Stimulated activated CD4-positive, alpha-beta T cell treated with anti-CD3 and anti-CD28 coated beads, Interleukin-15, amount 100 ng/mL, for 48 hours (primary cell): ENCODE measurements at regions not wholly inside any gene's neighbourhood (a gene's known extent, or its start where the extent isn't known, plus 50 kb on each side); places are given as distances from the start of the nearest gene placed in this dataset.

Experiments used
- DNase-seq, 2 donors: peaks; one replicate each; pipeline ENCODE4 v3.0.0-alpha.2; 2020; ENCODE audit warnings: low read depth in 2 of 2

DNA sequence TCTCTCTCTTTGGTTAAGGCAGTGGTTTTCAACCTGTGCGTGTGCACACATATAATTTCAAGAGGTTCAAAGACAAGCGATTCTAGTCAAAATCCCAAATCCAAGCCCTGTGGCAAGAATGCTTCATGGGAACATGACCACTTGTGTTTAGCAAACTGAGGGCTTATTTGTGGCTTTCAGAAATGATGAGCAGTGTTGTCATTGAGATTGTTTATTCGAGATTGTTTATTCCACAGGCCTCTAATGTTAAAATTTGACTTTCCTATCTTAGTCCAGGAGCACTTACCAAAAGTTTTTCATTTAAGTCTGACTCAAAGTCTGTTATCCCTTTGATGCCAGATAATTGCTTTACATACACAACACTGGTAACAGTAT is 111.1 kb upstream of the ELL2 start:
- DNase-seq, result no peak

DNA sequence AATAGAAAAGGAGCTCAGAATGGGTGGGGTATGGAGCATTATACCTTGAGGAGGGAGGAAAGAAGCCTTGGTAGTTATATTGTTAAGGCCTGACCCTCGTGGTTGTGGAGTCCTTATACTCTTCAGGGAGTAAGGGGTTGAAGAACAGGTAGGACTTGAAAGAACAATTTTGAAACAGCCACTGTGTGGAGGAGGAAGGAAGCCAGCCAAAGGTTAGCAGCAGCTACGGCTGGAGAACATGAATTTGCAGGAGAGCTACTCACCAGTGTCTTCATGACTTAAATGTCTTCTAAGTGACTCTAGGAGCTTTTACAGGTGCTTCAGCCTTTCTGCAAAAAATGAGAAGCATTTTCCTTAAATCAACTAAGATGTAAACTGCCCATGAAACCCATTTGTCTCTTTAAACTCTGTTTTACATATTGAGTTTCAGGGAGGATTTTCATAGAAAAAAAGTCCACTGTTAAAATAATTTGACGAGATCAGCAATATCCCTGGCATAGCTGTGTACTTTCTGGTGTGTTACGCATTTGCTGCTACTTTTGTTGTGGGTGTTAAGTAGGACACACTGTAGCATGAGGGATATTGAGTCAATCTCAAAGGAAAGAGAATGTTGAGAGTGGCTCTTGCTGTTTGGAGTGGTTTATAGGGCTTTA is 110.6 kb upstream of the ELL2 start:
- DNase-seq, result no peak

DNA sequence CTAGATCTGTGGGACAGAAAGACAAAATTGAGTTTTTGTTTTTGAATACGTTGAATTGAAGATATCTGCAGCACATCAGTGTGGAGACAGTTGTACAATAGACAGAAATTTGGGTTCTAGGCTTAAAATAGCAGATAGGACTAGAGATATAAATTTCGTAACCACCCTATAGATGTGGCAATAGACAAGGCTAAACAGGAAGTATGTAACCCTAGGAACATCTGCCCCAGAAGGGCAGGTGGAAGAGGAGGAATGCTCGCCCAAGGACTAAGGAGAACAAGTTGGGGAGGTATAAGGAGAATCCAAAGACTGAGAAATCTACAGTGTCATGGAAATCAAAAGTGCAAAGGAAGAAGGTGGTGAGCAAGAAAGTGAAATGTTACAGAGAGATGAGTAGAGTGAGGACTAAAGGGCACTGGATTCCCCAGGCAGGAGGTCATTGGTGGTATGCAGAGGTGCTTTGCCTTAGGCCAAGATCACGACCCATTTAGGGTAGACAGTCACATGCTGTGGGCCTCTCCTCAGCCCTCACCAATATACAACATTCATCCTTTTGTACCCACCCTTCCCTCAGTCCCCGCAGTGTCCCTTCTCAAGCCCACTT is 109.1 kb upstream of the ELL2 start:
- DNase-seq, result no peak

DNA sequence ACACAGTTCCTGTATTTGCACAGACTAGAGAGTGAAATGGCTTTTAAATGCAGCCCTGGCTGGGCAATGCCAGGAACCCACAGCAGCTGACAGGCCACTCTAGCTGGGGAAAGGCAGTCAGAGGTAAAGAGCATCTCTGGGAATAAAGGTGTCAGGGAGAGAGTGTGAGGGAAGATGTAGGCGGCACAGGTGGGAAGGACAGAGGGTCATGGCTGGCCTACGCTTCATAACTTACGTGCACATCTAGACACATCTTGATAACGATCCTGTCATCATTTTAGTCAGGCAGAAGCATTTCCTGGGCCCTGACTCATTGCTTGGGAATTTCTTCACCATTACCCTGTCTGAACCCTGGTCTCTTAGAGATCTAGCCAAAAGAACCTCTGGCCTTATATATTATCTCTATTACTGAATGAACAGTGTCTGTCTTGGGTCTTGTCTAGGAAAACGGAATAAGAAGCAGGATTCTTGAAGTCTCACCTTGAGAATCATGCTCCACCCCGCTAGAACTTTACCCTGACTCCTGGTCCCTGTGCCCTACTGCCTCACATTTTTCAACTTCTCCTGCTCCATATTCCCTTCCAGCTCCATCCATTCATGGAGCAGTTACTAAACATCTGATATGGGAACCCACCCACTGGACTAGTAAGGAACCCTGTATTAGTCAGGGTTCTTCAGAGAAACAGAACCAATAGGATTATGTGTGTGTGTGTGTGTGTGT is 106.4 kb upstream of the ELL2 start:
- no peak for DNase-seq

GRCh38 chr5:96067251-96067650 is 105.6 kb upstream of the ELL2 start:
- DNase-seq, result no peak

DNA sequence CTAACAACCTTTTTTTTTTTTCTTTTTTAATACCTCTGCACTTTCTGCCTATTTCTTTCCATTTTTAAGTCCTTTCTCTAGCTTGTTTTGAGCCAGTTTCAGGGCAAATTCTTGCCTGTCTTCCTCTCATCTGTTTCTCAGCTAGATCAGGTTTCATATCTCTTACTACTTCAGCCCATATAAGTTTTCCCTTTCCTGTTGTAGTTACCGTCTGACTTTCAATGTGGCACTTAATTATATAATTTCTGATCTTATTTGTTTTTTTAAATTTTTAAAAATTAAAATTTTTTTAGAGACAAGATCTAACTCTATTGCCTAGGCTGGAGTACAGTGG is 104.7 kb upstream of the ELL2 start:
- no peak for DNase-seq

DNA sequence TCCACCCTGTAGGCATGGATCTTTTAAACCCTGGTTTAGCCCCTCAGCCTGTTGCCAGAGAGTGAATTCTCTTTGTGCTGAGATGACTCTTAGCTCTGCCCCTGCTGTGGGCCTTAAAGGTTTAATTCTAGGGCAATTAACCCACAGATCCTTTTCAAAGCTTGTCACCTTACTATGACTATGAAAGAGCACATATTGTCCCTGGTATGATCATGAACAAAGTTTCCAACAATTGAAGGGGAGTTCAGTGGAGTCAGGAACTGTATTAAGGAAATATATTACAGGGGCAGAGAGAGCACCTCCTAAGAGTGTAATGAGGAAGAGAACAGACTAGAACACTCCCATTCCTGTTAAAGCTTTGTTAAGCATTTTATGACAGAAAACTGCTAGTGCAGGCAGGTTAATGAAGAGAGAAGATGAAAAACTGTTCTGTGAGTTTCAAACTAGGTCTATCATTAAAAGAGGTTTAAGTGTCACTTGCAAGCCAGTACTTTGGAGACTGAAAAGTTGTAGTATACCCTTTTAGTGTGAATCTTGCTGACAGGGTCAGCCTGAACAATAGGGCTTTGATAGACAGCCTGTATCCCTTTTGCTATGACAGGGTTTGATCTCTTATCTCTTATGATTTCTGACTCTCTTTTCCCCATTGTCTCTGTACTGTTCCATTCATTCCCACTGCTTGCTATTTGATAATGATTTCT is 104.2 kb upstream of the ELL2 start:
- DNase-seq, result no peak

- no peak for DNase-seq
Observed at GRCh38 chr5:96064877-96065276, 103.2 kb upstream of the ELL2 start.

- DNase-seq, result no peak
Observed at GRCh38 chr5:96062836-96063235, 101.2 kb upstream of the ELL2 start.

DNA sequence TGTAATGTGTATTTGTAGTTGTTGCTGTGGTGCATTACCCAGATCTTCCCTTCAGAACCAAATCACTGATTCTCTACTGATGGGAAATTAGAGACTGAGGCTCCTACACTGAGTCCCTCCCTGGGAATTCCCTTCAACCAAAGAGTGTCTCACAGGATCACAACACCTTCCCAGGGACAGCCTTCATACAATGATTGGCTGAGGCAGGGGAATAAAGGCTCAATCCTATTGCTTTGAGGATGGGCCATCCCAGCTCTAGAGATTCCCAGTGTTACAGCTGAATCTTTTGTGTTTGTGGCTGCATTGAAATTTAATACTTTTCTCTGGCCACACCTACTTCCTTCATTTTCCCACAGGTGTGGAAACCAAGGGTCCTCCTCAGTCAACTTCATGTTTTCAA is 96.4 kb upstream of the ELL2 start:
- no peak for DNase-seq

DNA sequence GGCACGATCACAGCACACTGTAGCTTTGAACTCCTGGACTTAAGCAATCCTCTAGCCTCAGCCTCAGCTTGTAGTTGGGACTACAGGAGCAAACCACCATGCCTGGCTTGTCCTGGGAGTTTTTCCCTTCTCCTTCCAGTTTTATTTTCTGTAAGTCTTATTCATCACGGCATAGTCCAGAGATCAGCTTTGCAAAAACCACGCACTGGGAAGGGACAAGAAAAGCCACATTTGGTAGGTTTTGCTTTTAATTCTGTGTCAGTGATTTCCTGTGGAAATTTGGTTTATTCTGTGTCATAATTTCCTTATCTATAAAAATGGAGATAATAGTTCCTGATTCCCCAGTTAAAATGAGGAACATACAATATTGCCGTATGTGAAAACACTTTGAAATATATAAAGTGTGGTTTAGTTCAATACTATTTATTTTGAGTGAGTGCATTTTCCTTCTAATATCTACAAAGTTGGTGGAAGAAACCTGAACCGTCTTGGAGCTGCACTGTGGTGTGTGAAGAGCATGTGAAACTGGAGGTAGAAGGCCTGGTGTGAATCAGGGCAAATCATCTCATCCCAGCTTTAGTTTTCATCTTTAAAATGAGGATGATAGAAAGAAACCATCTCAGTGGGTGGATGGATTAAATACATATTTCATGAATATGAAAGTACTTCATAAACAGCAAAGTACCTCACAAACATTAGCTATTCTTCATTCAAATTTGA is 92.8 kb upstream of the ELL2 start:
- DNase-seq, result no peak

DNA sequence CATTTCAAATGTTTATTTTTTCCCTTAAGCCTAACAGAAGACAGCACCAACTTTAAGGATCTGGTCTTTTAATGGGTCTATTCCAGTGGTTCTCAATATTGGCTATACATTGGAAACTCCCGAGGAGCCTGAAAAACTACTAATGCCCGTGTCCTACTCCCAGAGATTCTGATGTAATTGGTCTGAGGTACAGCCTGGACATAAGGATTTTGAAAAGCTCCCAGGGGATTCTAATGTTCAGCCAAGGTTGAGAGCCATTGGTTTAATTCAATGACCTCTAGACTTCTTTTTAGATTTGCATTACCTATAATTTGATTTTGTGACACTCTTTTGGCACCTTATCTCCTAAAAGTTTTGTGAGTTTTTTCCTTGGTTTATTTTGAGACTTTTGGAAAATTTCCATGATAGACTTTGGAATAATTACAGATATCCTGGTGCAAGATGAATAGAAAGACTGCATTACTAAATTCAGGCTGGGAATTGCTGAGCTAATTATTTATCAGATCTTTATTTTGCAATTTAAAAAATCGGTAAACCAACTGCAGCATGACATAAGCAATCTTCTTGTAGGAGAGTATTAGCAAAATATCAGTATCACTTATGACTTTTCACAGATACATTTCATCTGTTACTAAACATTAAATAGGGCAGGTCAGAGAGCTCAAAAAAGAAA is 91.5 kb upstream of the ELL2 start:
- no peak for DNase-seq

- DNase-seq, result no peak
Observed at GRCh38 chr5:96052374-96052773, 90.7 kb upstream of the ELL2 start.

GRCh38 chr5:96051401-96051830 is 89.8 kb upstream of the ELL2 start:
- DNase-seq, result no peak

- DNase-seq, result no peak
Observed at GRCh38 chr5:96050273-96050880, 88.7 kb upstream of the ELL2 start.

DNA sequence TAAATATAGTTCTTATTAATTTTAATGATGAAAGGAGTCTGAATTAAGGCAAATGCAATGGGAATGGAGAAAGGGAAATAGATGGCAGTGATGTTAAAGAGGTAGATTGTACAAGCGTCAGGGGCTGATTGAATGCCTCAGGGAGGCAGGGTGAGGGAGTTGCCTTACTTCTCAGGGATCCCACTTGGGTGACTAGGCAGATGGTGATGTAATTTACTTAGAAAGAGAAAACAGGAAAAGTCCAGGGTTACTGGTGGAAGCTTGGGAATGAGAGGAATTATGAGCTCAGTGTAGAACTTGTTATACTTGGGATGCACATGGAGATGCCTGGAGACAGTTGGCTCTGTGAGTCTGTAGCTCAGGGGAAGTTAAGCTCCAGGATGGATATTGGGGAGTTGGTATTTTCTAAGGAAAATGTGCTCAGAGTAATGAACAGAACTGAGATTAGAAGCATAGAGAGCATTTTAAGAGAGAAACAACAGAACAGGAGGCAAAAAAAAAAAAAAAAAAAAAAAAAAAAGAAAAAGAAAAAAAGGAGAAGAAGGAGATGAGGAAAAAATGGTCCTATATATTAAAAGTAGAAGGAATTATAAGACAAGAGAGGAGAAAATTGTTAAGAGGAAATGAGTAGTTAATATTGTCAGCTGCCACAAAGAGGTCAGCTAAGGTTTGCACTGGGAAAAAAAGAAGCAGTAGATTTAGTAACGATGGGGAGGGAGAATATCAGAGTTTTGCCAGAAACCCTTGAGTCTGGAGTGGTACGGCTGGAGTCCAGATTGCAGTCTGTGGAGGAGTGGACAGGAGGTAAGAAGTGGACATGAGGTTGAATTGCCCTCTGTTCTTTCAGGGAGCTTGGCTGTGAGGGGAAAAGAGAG is 88.0 kb upstream of the ELL2 start:
- no peak for DNase-seq

DNA sequence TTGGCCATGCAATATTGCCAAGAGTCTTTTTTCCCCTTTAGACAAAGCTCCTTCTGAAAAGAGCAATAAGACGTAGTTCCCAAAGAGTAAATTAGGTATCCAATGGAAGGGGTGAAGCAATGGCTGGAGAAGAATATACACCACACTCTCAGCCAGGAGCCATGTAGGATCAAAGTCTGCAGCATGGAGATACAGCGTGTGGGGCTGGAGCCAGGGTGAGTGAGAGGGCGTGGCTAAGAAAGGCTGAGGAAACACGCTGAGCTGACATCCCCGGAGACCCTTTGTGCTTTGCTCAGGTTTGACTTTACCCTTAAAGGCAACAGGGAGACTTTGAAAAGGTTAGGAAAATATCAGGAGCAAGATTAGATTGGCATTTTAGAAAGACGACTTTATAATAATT is 87.1 kb upstream of the ELL2 start:
- DNase-seq, result no peak

GRCh38 chr5:96045888-96046287 is 84.2 kb upstream of the ELL2 start:
- no peak for DNase-seq

DNA sequence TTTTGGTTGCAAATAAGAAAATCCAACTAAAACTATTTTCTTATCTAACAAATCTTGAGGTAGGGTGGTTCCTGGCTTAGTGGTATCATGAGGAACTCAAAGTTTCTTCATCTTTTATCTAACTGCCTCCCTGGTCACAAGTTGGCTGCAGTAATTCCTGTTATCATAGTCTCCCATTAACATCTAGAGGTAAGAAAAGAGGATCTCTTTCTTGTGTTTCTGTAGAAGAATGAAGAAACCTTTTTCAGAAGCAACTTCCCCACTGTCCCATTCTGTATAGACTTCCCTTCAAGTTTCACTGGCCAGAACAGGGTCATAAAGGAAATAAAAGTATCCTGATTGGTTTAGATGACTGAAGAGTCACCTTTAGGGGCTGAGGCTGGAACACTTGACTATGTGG is 81.8 kb upstream of the ELL2 start:
- no peak for DNase-seq

DNA sequence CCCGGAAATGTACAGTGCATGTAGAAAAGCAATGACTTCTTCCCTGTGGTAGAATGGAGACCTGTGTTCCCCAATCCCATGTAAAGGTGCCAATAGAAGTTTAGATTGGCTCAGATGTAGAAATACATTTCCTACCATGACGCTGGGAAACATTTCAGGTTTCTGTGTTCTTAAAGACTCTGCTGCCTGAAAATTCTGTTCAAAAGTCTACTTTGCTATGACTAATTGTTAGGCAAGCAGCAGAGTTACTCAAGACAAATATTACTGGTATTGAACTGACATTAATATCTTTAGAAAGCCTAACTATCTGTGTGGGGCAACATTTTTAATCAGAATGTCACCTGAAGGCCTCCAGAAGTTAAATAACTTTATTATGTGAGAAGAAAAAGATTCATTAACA is 75.5 kb upstream of the ELL2 start:
- DNase-seq, result no peak
